ENCODE measurements at regions not wholly inside any gene's neighbourhood (a gene's known extent, or its start where the extent isn't known, plus 50 kb on each side); places are given as distances from the start of the nearest gene placed in this dataset.
"Not testable (repeated sequence)": the region's sequence is repeated elsewhere in the genome, so short reads cannot be mapped to it uniquely, and the experiment has no call there.

- DNase-seq: no peak
Observed at GRCh38 chr13:70622796-70623195, 514.5 kb upstream of the KLHL1 start.

- no peak for DNase-seq
Observed at GRCh38 chr13:70619936-70620335, 511.7 kb upstream of the KLHL1 start.

GRCh38 chr13:70616847-70617246 lies 508.6 kb upstream of the KLHL1 start:
- DNase-seq: no peak

GRCh38 chr13:70613295-70613694 lies 505.0 kb upstream of the KLHL1 start:
- no peak for DNase-seq

GRCh38 chr13:70612881-70613280 lies 504.6 kb upstream of the KLHL1 start:
- no peak for DNase-seq

- no peak for DNase-seq
Observed at GRCh38 chr13:70604448-70604847, 496.2 kb upstream of the KLHL1 start.

- DNase-seq: no peak
Observed at GRCh38 chr13:70593716-70594115, 485.5 kb upstream of the KLHL1 start.

GRCh38 chr13:70585109-70585508 lies 476.9 kb upstream of the KLHL1 start:
- no peak for DNase-seq

GRCh38 chr13:70580825-70581224 lies 472.6 kb upstream of the KLHL1 start:
- DNase-seq: no peak

- no peak for DNase-seq
Observed at GRCh38 chr13:70579941-70580340, 471.7 kb upstream of the KLHL1 start.

- no peak for DNase-seq
Observed at GRCh38 chr13:70571221-70571620, 463.0 kb upstream of the KLHL1 start.

GRCh38 chr13:70568571-70568970 lies 460.3 kb upstream of the KLHL1 start:
- no peak for DNase-seq

- no peak for DNase-seq
Observed at GRCh38 chr13:70544706-70545105, 436.5 kb upstream of the KLHL1 start.

GRCh38 chr13:70541451-70541850 lies 433.2 kb upstream of the KLHL1 start:
- DNase-seq: no peak

- DNase-seq: no peak
Observed at GRCh38 chr13:70534466-70534865, 426.2 kb upstream of the KLHL1 start.

GRCh38 chr13:70529652-70530051 lies 421.4 kb upstream of the KLHL1 start:
- DNase-seq: no peak

- no peak for DNase-seq
Observed at GRCh38 chr13:70527599-70527998, 419.3 kb upstream of the KLHL1 start.

GRCh38 chr13:70523622-70524021 lies 415.4 kb upstream of the KLHL1 start:
- no peak for DNase-seq

GRCh38 chr13:70520275-70521036 lies 412.2 kb upstream of the KLHL1 start:
- no peak for DNase-seq

- DNase-seq: no peak
Observed at GRCh38 chr13:70518081-70518480, 409.8 kb upstream of the KLHL1 start.

- DNase-seq: no peak
Observed at GRCh38 chr13:70516226-70516625, 408.0 kb upstream of the KLHL1 start.

GRCh38 chr13:70511861-70512417 lies 403.7 kb upstream of the KLHL1 start:
- DNase-seq: not testable (repeated sequence)

- no peak for DNase-seq
Observed at GRCh38 chr13:70505809-70506208, 397.6 kb upstream of the KLHL1 start.

- DNase-seq: no peak
Observed at GRCh38 chr13:70502944-70503343, 394.7 kb upstream of the KLHL1 start.
